Trophoblast cell (in vitro differentiated cells and primary cell): ENCODE measurements at regions not wholly inside any gene's neighbourhood (a gene's known extent, or its start where the extent isn't known, plus 50 kb on each side); places are given as distances from the start of the nearest gene placed in this dataset.

Experiments
- DNase-seq, 2 donors: peaks; one replicate each; pipeline ENCODE4 v3.0.0-alpha.2; 2016
- H2AFZ ChIP-seq: 2 replicates; pipeline ENCODE4 v1.6.1; 2013; ENCODE audit warnings: low read length, moderate library complexity, mild to moderate bottlenecking; ENCODE audit not compliant: insufficient read depth, poor library complexity
- H2AK5ac ChIP-seq: 2 replicates; pipeline ENCODE4 v1.6.1; 2013; ENCODE audit warnings: mild to moderate bottlenecking, low read length
- H2BK120ac ChIP-seq: 2 replicates; pipeline ENCODE4 v1.6.1; 2013; ENCODE audit warnings: low read length, mild to moderate bottlenecking, moderate library complexity; ENCODE audit not compliant: insufficient read depth, poor library complexity
- H2BK12ac ChIP-seq: 2 replicates; pipeline ENCODE4 v1.6.1; 2013; ENCODE audit warnings: mild to moderate bottlenecking, low read length, moderate library complexity
- H2BK5ac ChIP-seq: 2 replicates; pipeline ENCODE4 v1.6.1; 2013; ENCODE audit warnings: low read length, low read depth, moderate library complexity, mild to moderate bottlenecking; ENCODE audit not compliant: poor library complexity
- H3K14ac ChIP-seq: 2 replicates; pipeline ENCODE4 v1.6.1; 2013; ENCODE audit warnings: mild to moderate bottlenecking, low read length
- H3K18ac ChIP-seq: 2 replicates; pipeline ENCODE4 v1.6.1; 2013; ENCODE audit warnings: mild to moderate bottlenecking, low read length
- H3K23ac ChIP-seq: 2 replicates; pipeline ENCODE4 v1.6.1; 2013; ENCODE audit warnings: low read length
- H3K27ac ChIP-seq: 2 replicates; pipeline ENCODE4 v1.5.1; 2013; ENCODE audit warnings: low read depth, mild to moderate bottlenecking, inconsistent platforms, low read length, moderate library complexity
- H3K27me3 ChIP-seq: 2 replicates; pipeline ENCODE4 v1.6.1; 2013; ENCODE audit warnings: inconsistent platforms, mild to moderate bottlenecking, low read length, moderate library complexity; ENCODE audit not compliant: insufficient read depth
- H3K36me3 ChIP-seq, 2 experiments: 1 replicate in 1 of 2; 2 replicates in 1 of 2; pipeline ENCODE4 v1.6.1; 2013; ENCODE audit warnings: low read length in 2 of 2, mild to moderate bottlenecking in 2 of 2, moderate library complexity in 1 of 2; ENCODE audit not compliant: insufficient read depth in 2 of 2, control insufficient read depth in 1 of 2
- H3K4ac ChIP-seq: 2 replicates; pipeline ENCODE4 v1.6.1; 2013; ENCODE audit warnings: low read depth, mild to moderate bottlenecking, low read length, moderate library complexity
- H3K4me1 ChIP-seq, 2 experiments: 1 replicate in 1 of 2; 2 replicates in 1 of 2; pipeline ENCODE4 v1.6.1; 2013; ENCODE audit warnings: low read length in 2 of 2, mild to moderate bottlenecking in 2 of 2, moderate library complexity in 1 of 2; ENCODE audit not compliant: insufficient read depth in 2 of 2, control insufficient read depth in 1 of 2
- H3K4me2 ChIP-seq: 2 replicates; pipeline ENCODE4 v1.6.1; 2013; ENCODE audit warnings: inconsistent platforms, mild to moderate bottlenecking, low read length, moderate library complexity
- H3K4me3 ChIP-seq: 2 replicates; pipeline ENCODE4 v1.5.1; 2013; ENCODE audit warnings: mild to moderate bottlenecking, low read depth, low read length, inconsistent platforms
- H3K79me1 ChIP-seq: one replicate; pipeline ENCODE4 v1.6.1; 2013; ENCODE audit warnings: low read length
- H3K79me2 ChIP-seq: 2 replicates; pipeline ENCODE4 v1.6.1; 2013; ENCODE audit warnings: low read length, mild to moderate bottlenecking; ENCODE audit not compliant: control insufficient read depth, insufficient read depth, poor library complexity
- H3K9ac ChIP-seq: 2 replicates; pipeline ENCODE4 v1.6.1; 2013; ENCODE audit warnings: mild to moderate bottlenecking, low read length
- H3K9me3 ChIP-seq: 2 replicates; pipeline ENCODE4 v1.6.1; 2013; ENCODE audit warnings: low read depth, mild to moderate bottlenecking, control low read depth, inconsistent platforms, low read length; ENCODE audit not compliant: insufficient read depth
- H4K12ac ChIP-seq: 2 replicates; pipeline ENCODE4 v1.6.1; 2013; ENCODE audit warnings: low read depth, mild to moderate bottlenecking, low read length, moderate library complexity
- H4K8ac ChIP-seq: 2 replicates; pipeline ENCODE4 v1.6.1; 2013; ENCODE audit warnings: low read depth, mild to moderate bottlenecking, low read length, moderate library complexity
- H4K91ac ChIP-seq: one replicate; pipeline ENCODE4 v1.6.1; 2013; ENCODE audit warnings: low read depth, mild to moderate bottlenecking, low read length, moderate library complexity
- WGBS: extraction: QIAGEN DNeasy Blood & Tissue Kit; methylation state at CpG from one replicate; pipeline ENCODE4 v1.1.7; 2013; ENCODE audit warnings: missing lambda C conversion rate; ENCODE audit not compliant: insufficient read length, insufficient coverage; ENCODE audit errors: extremely low coverage; 5-methylcytosine and 5-hydroxymethylcytosine counted together

GRCh38 chr7:401495-401894 is 111.5 kb downstream of the FOXL3 start:
- Histone ChIP-seq H2AK5ac (no peak overlapping the region), H3K9me3 (peaks cover 33% of the 10 kb centered on the region), H2BK120ac (no peak overlapping the region), H4K12ac (no peak overlapping the region), H3K4me3 (peak overlapping the region; percentile 13), H3K27me3 (peaks cover 3% of the 10 kb centered on the region), H3K36me3 (no peaks in the 10 kb centered on the region), H3K23ac (no peak overlapping the region), H4K8ac (no peak overlapping the region), H3K4me1 (no peaks in the 10 kb centered on the region), H2BK5ac (no peak overlapping the region), H3K14ac (no peak overlapping the region), H4K91ac (no peak overlapping the region), H3K4ac (no peak overlapping the region), H3K9ac (no peak overlapping the region), H3K18ac (no peak overlapping the region), H3K79me1 (no peaks in the 10 kb centered on the region), H2BK12ac (no peak overlapping the region), H2AFZ (no peak overlapping the region), H3K27ac (no peak overlapping the region), H3K4me2 (no peak overlapping the region), H3K79me2 (no peaks in the 10 kb centered on the region)
- WGBS: no CpG with 5 or more reads among the region's 11 CpGs
- no peak for DNase-seq

GRCh38 chr7:404812-405488 is 114.7 kb downstream of the PDGFA start:
- peaks cover 2% of the 10 kb centered on the region for H3K27me3 ChIP-seq
- H2BK12ac ChIP-seq: no peak overlapping the region
- no peak overlapping the region for H4K8ac ChIP-seq
- no peak overlapping the region for H2AK5ac ChIP-seq
- no peak overlapping the region for H3K27ac ChIP-seq
- H3K14ac ChIP-seq: no peak overlapping the region
- peak overlapping the region; percentile 34 for H3K4me3 ChIP-seq
- no peaks in the 10 kb centered on the region for H3K79me2 ChIP-seq
- no peak overlapping the region for H2BK120ac ChIP-seq
- H3K4me2 ChIP-seq: no peak overlapping the region
- H3K4ac ChIP-seq: no peak overlapping the region
- no peaks in the 10 kb centered on the region for H3K4me1 ChIP-seq
- DNase-seq: no peak
- peaks cover 18% of the 10 kb centered on the region for H3K9me3 ChIP-seq
- H4K91ac ChIP-seq: no peak overlapping the region
- no CpG with 5 or more reads among the region's 18 CpGs for WGBS
- no peaks in the 10 kb centered on the region for H3K79me1 ChIP-seq
- H2AFZ ChIP-seq: no peak overlapping the region
- H3K36me3 ChIP-seq: no peaks in the 10 kb centered on the region
- no peak overlapping the region for H2BK5ac ChIP-seq
- H3K23ac ChIP-seq: no peak overlapping the region
- H3K18ac ChIP-seq: no peak overlapping the region
- no peak overlapping the region for H3K9ac ChIP-seq
- H4K12ac ChIP-seq: no peak overlapping the region

GRCh38 chr7:405489-406211 is 114.0 kb downstream of the PDGFA start:
- Histone ChIP-seq H3K9me3 (peaks cover 14% of the 10 kb centered on the region), H2BK5ac (no peak overlapping the region), H3K36me3 (no peaks in the 10 kb centered on the region), H4K91ac (no peak overlapping the region), H2AFZ (no peak overlapping the region), H3K23ac (no peak overlapping the region), H3K27me3 (peaks cover 2% of the 10 kb centered on the region), H2BK12ac (no peak overlapping the region), H3K4ac (no peak overlapping the region), H3K27ac (no peak overlapping the region), H3K14ac (no peak overlapping the region), H4K8ac (no peak overlapping the region), H2BK120ac (no peak overlapping the region), H3K4me3 (peak overlapping the region; percentile 34), H4K12ac (no peak overlapping the region), H3K18ac (no peak overlapping the region), H3K4me1 (no peaks in the 10 kb centered on the region), H3K79me2 (no peaks in the 10 kb centered on the region), H3K9ac (no peak overlapping the region), H3K4me2 (no peak overlapping the region), H2AK5ac (no peak overlapping the region), H3K79me1 (no peaks in the 10 kb centered on the region)
- DNase-seq: no peak
- WGBS: no CpG with 5 or more reads among the region's 20 CpGs

- 100% methylated on average over 1 of the region's 6 CpGs for WGBS
- no peak overlapping the region for H3K4me3 ChIP-seq
- H3K27me3 ChIP-seq: peaks cover 2% of the 10 kb centered on the region
Observed at GRCh38 chr7:407721-408539, 111.7 kb downstream of the PDGFA start.

More at GRCh38 chr7:407721-408539, 111.7 kb downstream of the PDGFA start:
- H4K8ac ChIP-seq: no peak overlapping the region
- H3K79me2 ChIP-seq: no peaks in the 10 kb centered on the region
- no peak overlapping the region for H3K4ac ChIP-seq
- no peaks in the 10 kb centered on the region for H3K79me1 ChIP-seq
- no peak overlapping the region for H3K23ac ChIP-seq
- H4K91ac ChIP-seq: no peak overlapping the region
- H3K27ac ChIP-seq: no peak overlapping the region
- H3K4me2 ChIP-seq: no peak overlapping the region
- H3K14ac ChIP-seq: no peak overlapping the region
- H3K36me3 ChIP-seq: no peaks in the 10 kb centered on the region
- DNase-seq: no peak
- no peaks in the 10 kb centered on the region for H3K4me1 ChIP-seq
- no peak overlapping the region for H3K9ac ChIP-seq
- H3K9me3 ChIP-seq: peaks cover 4% of the 10 kb centered on the region
- H2BK12ac ChIP-seq: no peak overlapping the region
- H2BK120ac ChIP-seq: no peak overlapping the region
- no peak overlapping the region for H2AFZ ChIP-seq
- H2AK5ac ChIP-seq: no peak overlapping the region
- H2BK5ac ChIP-seq: no peak overlapping the region
- H4K12ac ChIP-seq: no peak overlapping the region
- no peak overlapping the region for H3K18ac ChIP-seq
